Mucosa of descending colon (tissue), 3 donors: ENCODE measurements at regions not wholly inside any gene's neighbourhood (a gene's known extent, or its start where the extent isn't known, plus 50 kb on each side); places are given as distances from the start of the nearest gene placed in this dataset.

Experiments
- ATAC-seq: fragments of 200-7000 bp; cut with Tn5 transposase; one replicate; pipeline ENCODE4 v1.9.1; 2020; ENCODE audit warnings: mild to moderate bottlenecking, moderate library complexity
- DNase-seq, 3 donors: peaks; one replicate each; pipeline ENCODE4 v3.0.0-alpha.2; 2020
- H3K36me3 ChIP-seq: fragments of 200-600 bp; one replicate; pipeline ENCODE4 v1.8.0; 2021; ENCODE audit warnings: low read depth, mild to moderate bottlenecking
- H3K4me1 ChIP-seq: fragments of 200-600 bp; one replicate; pipeline ENCODE4 v1.8.0; 2021; ENCODE audit warnings: low read depth, mild to moderate bottlenecking
- H3K4me3 ChIP-seq: fragments of 200-600 bp; one replicate; pipeline ENCODE4 v1.8.0; 2021; ENCODE audit warnings: mild to moderate bottlenecking
- H3K9me3 ChIP-seq: fragments of 200-600 bp; one replicate; pipeline ENCODE4 v1.8.0; 2021; ENCODE audit warnings: mild to moderate bottlenecking
- intact Hi-C, 2 donors: fragments of 100-400 bp; cut with DNase I in 1 of 2; cut with micrococcal nuclease in 1 of 2; formaldehyde crosslinking; loops; one replicate each; pipeline versions ENCODE4 v1.11.0 to v1.11.1; 2022; cut with DNase I, micrococcal nuclease
- TF ChIP-seq, protein P1 (sequence below): fragments of 200-600 bp; IDR thresholded peaks from one replicate; pipeline ENCODE4 v1.8.0; 2022; ENCODE audit warnings: antibody characterized with exemption, mild to moderate bottlenecking
- donor health status: DM: no; HTN: no; CAD: no; lungs with moderate emphysema.
- donor health status: DM: no; HTN: no; CAD: no.
- donor health status: DM: no; HTN: yes; CAD: no.

DNA sequence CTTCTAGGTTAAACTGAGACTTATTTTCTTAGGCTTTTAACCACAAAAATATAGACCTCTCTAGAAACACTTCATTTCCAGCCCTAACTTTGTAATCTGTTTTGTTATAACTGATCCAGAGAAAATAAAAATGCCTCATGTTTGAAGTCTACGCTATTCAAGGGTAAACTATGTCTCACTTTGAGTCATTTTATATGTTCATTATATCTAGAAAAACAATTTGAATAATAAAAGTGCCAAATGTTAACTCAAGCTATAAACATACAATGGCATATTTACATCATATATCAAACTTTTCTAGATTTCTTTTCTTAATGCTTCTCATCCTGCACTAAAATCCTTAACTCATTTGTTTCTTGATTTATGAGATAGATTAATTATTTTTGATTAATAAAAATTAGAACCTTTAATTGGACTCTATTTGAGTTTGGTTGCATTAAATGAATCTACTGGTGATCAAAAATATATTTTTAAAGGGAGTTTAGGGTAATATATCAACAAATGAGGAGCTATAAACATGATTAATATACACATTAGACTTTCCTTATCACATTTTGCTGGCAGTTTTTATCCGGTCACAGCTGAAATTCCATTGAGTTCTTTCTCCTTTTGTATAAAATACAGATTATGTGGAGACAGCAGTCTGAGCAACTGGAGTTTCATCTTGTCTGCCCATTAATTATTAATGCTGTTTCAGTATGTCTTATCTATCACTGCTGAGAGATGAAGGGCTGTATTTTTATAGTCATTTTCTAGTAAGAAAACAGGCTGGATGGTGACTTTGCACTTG, 246.5 kb downstream of the TBX18 start:
- DNase-seq (no peak), ATAC-seq (no peak)
- H3K36me3 ChIP-seq, result no peaks in the 10 kb centered on the region
- H3K4me3 ChIP-seq, result no peak overlapping the region
- H3K9me3 ChIP-seq, result no peaks in the 10 kb centered on the region
- no peaks in the 10 kb centered on the region for H3K4me1 ChIP-seq
- TF ChIP-seq, protein P1, sequence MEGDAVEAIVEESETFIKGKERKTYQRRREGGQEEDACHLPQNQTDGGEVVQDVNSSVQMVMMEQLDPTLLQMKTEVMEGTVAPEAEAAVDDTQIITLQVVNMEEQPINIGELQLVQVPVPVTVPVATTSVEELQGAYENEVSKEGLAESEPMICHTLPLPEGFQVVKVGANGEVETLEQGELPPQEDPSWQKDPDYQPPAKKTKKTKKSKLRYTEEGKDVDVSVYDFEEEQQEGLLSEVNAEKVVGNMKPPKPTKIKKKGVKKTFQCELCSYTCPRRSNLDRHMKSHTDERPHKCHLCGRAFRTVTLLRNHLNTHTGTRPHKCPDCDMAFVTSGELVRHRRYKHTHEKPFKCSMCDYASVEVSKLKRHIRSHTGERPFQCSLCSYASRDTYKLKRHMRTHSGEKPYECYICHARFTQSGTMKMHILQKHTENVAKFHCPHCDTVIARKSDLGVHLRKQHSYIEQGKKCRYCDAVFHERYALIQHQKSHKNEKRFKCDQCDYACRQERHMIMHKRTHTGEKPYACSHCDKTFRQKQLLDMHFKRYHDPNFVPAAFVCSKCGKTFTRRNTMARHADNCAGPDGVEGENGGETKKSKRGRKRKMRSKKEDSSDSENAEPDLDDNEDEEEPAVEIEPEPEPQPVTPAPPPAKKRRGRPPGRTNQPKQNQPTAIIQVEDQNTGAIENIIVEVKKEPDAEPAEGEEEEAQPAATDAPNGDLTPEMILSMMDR, result no peak
- intact Hi-C loops, result no loop called here

DNA sequence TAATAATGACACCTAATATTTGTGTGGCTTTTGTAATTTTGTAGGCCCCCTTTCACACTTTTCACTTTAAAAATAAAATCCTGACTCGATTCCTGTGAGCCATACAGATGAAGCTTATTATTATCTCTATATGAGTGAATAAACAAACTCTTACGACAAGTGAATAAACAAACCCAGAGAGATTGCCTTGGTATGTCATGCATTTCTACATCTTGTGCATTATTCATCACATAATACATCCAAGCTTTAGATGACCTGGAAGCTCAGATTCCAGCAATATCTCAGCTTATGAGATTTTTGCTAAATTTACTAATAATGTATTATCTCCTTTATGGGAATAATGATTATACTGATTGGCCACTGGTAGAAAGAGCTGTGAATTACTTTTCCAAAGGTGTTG, 248.2 kb downstream of the TBX18 start:
- DNase-seq, result no peak
- no peaks in the 10 kb centered on the region for H3K36me3 ChIP-seq
- no peaks in the 10 kb centered on the region for H3K4me1 ChIP-seq
- no peaks in the 10 kb centered on the region for H3K9me3 ChIP-seq
- TF ChIP-seq, protein P1, result no peak
- H3K4me3 ChIP-seq, result no peak overlapping the region
- ATAC-seq, result no peak
- intact Hi-C loops, result no loop called here

DNA sequence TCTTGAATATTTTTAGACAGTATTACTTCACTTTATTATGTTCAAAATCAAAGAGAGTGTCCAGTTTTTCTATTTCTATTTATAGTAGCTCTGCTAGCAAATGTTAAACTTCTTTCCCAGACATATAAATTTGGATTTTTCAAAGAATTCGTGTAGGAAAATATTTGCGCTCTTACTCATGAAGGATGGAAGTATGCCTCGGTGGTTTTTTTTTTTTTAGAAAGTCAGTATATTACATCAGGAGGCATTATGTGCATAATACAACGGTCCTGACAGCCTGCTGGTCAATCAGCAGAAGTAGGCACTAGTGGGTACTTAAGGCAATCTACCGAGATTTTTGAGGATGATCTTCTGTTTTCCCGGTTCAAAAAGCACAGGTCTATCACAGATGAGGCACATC, 249.3 kb downstream of the TBX18 start:
- DNase-seq, result no peak
- no peaks in the 10 kb centered on the region for H3K36me3 ChIP-seq
- H3K4me1 ChIP-seq, result no peaks in the 10 kb centered on the region
- intact Hi-C loops, result no loop called here
- H3K9me3 ChIP-seq, result no peaks in the 10 kb centered on the region
- TF ChIP-seq, protein P1, result no peak
- no peak for ATAC-seq
- no peak overlapping the region for H3K4me3 ChIP-seq

DNA sequence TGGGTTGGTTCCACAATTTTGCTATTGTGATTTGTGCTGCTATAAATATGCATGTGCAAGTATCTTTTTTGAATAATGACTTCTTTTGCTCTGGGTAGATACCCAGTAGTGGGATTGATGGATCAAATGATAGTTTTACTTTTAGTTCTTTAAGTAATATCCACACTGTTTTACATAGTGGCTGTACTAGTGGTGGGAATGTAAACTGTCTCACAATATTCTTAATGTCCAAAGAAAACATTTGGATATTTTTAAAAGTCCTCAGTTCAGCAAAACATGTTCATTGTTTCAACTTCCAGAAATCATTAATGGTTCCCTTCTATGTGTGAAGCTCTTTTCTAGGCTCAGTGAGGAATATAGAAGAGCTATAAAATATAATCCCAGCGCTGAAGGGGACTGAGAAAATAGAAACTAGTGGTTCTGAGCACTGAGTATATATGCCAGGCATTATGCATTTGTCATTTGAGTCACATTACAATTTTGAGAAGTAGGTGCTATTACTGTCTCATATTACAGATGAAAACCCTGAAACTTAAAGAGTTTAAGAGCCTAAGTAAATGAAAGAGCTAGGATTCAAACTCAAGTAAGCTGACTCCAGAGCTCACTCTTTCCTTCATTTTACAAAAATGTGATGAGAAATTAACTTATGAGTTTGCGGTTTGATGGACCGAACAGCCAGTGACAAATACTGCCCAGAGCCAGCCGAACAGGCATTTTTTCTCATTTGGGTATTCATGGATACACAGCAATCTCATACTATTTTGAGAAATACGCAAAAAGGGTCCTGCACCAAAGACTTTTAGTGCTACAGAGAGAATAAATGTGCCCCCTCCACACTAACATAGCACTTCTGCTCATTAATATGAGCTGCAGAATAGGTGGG, 250.1 kb downstream of the TBX18 start:
- intact Hi-C loops, result no loop called here
- ATAC-seq (no peak), DNase-seq (no peak)
- TF ChIP-seq, protein P1, result no peak
- no peaks in the 10 kb centered on the region for H3K9me3 ChIP-seq
- no peaks in the 10 kb centered on the region for H3K36me3 ChIP-seq
- H3K4me3 ChIP-seq, result no peak overlapping the region
- H3K4me1 ChIP-seq, result no peaks in the 10 kb centered on the region

DNA sequence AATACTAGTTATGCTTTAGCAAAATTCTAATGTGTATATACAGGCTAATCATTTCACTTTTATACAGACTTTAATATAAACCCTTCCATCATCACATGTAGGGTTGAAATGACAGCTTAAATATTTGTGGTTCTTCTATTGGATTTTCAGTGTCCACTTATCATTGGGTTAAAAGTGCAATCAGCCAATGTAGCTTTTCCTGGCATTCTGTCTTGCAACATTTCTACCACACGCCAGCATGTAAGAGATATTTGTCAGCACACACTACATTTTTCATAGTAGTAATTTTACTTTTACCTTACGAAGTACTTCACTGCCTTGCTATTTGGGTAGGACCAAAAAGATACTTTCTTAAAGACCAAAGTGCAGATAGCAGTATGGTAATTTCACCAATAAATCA, 252.0 kb downstream of the TBX18 start:
- no peaks in the 10 kb centered on the region for H3K9me3 ChIP-seq
- H3K4me1 ChIP-seq, result no peaks in the 10 kb centered on the region
- DNase-seq (no peak), ATAC-seq (no peak)
- H3K36me3 ChIP-seq, result no peaks in the 10 kb centered on the region
- intact Hi-C loops, result no loop called here
- TF ChIP-seq, protein P1, result no peak
- H3K4me3 ChIP-seq, result no peak overlapping the region
